Epithelial cell of esophagus (primary cell): ENCODE measurements at regions not wholly inside any gene's neighbourhood (a gene's known extent, or its start where the extent isn't known, plus 50 kb on each side); places are given as distances from the start of the nearest gene placed in this dataset.

Experiments used
- DNase-seq: peaks from one replicate; pipeline ENCODE4 v3.0.0; 2010; ENCODE audit warnings: low read depth
- H3K4me3 ChIP-seq: 2 replicates; pipeline ENCODE4 v1.5.1; 2011; ENCODE audit warnings: mild to moderate bottlenecking, low read length, control low read depth
- CTCF ChIP-seq: IDR thresholded peaks from 2 replicates; pipeline ENCODE4 v1.5.1; 2011; ENCODE audit warnings: low read depth, mild to moderate bottlenecking, low read length, control low read depth, inconsistent platforms; ENCODE audit not compliant: insufficient read depth; ENCODE audit errors: missing control alignments

- H3K4me3 ChIP-seq: no peak overlapping the region
- no peak for DNase-seq
- no peak for TF ChIP-seq CTCF
These were observed 82.1 kb upstream of the SHISA3 start for GRCh38 chr4:42315231-42315630.

GRCh38 chr4:42320822-42321388 lies 76.4 kb upstream of the SHISA3 start:
- no peak for TF ChIP-seq CTCF
- no peak overlapping the region for H3K4me3 ChIP-seq
- no peak for DNase-seq

- TF ChIP-seq CTCF: no peak
- H3K4me3 ChIP-seq: no peak overlapping the region
- no peak for DNase-seq
These were observed 71.2 kb upstream of the SHISA3 start for GRCh38 chr4:42326040-42326439.

- DNase-seq: no peak
- no peak for TF ChIP-seq CTCF
- H3K4me3 ChIP-seq: no peak overlapping the region
These were observed 70.8 kb upstream of the SHISA3 start for GRCh38 chr4:42326524-42326923.

GRCh38 chr4:42327323-42327722 lies 70.0 kb upstream of the SHISA3 start:
- no peak for DNase-seq
- no peak for TF ChIP-seq CTCF

GRCh38 chr4:42328978-42329377 lies 68.3 kb upstream of the SHISA3 start:
- no peak overlapping the region for H3K4me3 ChIP-seq
- TF ChIP-seq CTCF: no peak
- no peak for DNase-seq

More at GRCh38 chr4:42327323-42327722, 70.0 kb upstream of the SHISA3 start:
- no peak overlapping the region for H3K4me3 ChIP-seq

GRCh38 chr4:42329421-42329820 lies 67.9 kb upstream of the SHISA3 start:
- H3K4me3 ChIP-seq: no peak overlapping the region
- TF ChIP-seq CTCF: no peak
- no peak for DNase-seq
